WTC11 (cell line): ENCODE measurements at regions not wholly inside any gene's neighbourhood (a gene's known extent, or its start where the extent isn't known, plus 50 kb on each side); places are given as distances from the start of the nearest gene placed in this dataset.

Source experiments
- ARID4B ChIP-seq: sonication (generic); formaldehyde crosslinking; IDR thresholded peaks from 2 replicates; pipeline ENCODE4 v1.8.0; 2023; ENCODE audit warnings: missing genetic modification reagents, mild to moderate bottlenecking, borderline replicate concordance
- CTCF ChIP-seq: fragments of 200-600 bp; IDR thresholded peaks from 2 replicates; pipeline ENCODE4 v1.8.0; 2022; ENCODE audit warnings: antibody characterized with exemption

GRCh38 chr3:101100361-101101009 is 107.3 kb upstream of the ABI3BP start:
- TF ChIP-seq ARID4B (CRISPR knock-in tag): no peak
- TF ChIP-seq CTCF: no peak
